ENCODE measurements at regions not wholly inside any gene's neighbourhood (a gene's known extent, or its start where the extent isn't known, plus 50 kb on each side); places are given as distances from the start of the nearest gene placed in this dataset.

GRCh38 chr2:129467012-129467779, 512.3 kb upstream of the RAB6C start:
- no peaks in the 10 kb centered on the region for H3K36me3 ChIP-seq
- no peak overlapping the region for H3K4me2 ChIP-seq
- peaks cover 15% of the 10 kb centered on the region for H3K4me1 ChIP-seq
- no peak overlapping the region for H3K9ac ChIP-seq
- TF ChIP-seq Cebpa-rat (IDR thresholded peaks at IDR 0.05) = no peak
- no peak overlapping the region for H3K4me3 ChIP-seq
- H3K9me3 ChIP-seq = peaks cover 18% of the 10 kb centered on the region
- H3K27ac ChIP-seq = no peak overlapping the region
- H4K20me1 ChIP-seq = no peaks in the 10 kb centered on the region
- H3K27me3 ChIP-seq = no peaks in the 10 kb centered on the region

- Histone ChIP-seq H3K27me3 (no peaks in the 10 kb centered on the region), H3K36me3 (no peaks in the 10 kb centered on the region), H3K9ac (no peak overlapping the region), H3K4me2 (no peak overlapping the region), H3K4me3 (no peak overlapping the region), H3K4me1 (peaks cover 15% of the 10 kb centered on the region), H4K20me1 (no peaks in the 10 kb centered on the region), H3K9me3 (peaks cover 18% of the 10 kb centered on the region), H3K27ac (no peak overlapping the region)
- TF ChIP-seq Cebpa-rat (IDR thresholded peaks at IDR 0.05) = no peak
Observed at GRCh38 chr2:129467941-129468340, 511.5 kb upstream of the RAB6C start.

- peaks cover 13% of the 10 kb centered on the region for H3K4me1 ChIP-seq
- no peak overlapping the region for H3K27ac ChIP-seq
- no peak overlapping the region for H3K4me2 ChIP-seq
- peaks cover 18% of the 10 kb centered on the region for H3K9me3 ChIP-seq
- H3K27me3 ChIP-seq = no peaks in the 10 kb centered on the region
- no peak for TF ChIP-seq Cebpa-rat (IDR thresholded peaks at IDR 0.05)
- no peak overlapping the region for H3K4me3 ChIP-seq
- H3K9ac ChIP-seq = no peak overlapping the region
- H4K20me1 ChIP-seq = no peaks in the 10 kb centered on the region
- no peaks in the 10 kb centered on the region for H3K36me3 ChIP-seq
Observed at GRCh38 chr2:129468879-129469278, 510.6 kb upstream of the RAB6C start.

- peaks cover 8% of the 10 kb centered on the region for H3K4me1 ChIP-seq
- no peak for TF ChIP-seq Cebpa-rat (IDR thresholded peaks at IDR 0.05)
- H3K4me2 ChIP-seq = no peak overlapping the region
- H4K20me1 ChIP-seq = no peaks in the 10 kb centered on the region
- H3K9ac ChIP-seq = no peak overlapping the region
- H3K27ac ChIP-seq = no peak overlapping the region
- H3K27me3 ChIP-seq = no peaks in the 10 kb centered on the region
- no peak overlapping the region for H3K4me3 ChIP-seq
- peaks cover 16% of the 10 kb centered on the region for H3K9me3 ChIP-seq
- no peaks in the 10 kb centered on the region for H3K36me3 ChIP-seq
Observed at GRCh38 chr2:129469389-129469788, 510.1 kb upstream of the RAB6C start.

GRCh38 chr2:129469871-129470270, 509.6 kb upstream of the RAB6C start:
- Histone ChIP-seq H3K27me3 (no peaks in the 10 kb centered on the region), H3K9ac (no peak overlapping the region), H3K4me3 (no peak overlapping the region), H3K27ac (no peak overlapping the region), H3K4me2 (no peak overlapping the region), H4K20me1 (no peaks in the 10 kb centered on the region), H3K36me3 (no peaks in the 10 kb centered on the region), H3K9me3 (peaks cover 11% of the 10 kb centered on the region), H3K4me1 (peaks cover 3% of the 10 kb centered on the region)
- TF ChIP-seq Cebpa-rat (IDR thresholded peaks at IDR 0.05) = no peak

- no peak for TF ChIP-seq Cebpa-rat (IDR thresholded peaks at IDR 0.05)
- Histone ChIP-seq H4K20me1 (no peaks in the 10 kb centered on the region), H3K27ac (no peak overlapping the region), H3K27me3 (no peaks in the 10 kb centered on the region), H3K9ac (no peak overlapping the region), H3K4me3 (no peak overlapping the region), H3K36me3 (no peaks in the 10 kb centered on the region), H3K9me3 (no peaks in the 10 kb centered on the region), H3K4me1 (peaks cover 27% of the 10 kb centered on the region), H3K4me2 (no peak overlapping the region)
Observed at GRCh38 chr2:129478902-129479517, 500.5 kb upstream of the RAB6C start.

- no peak for TF ChIP-seq Cebpa-rat (IDR thresholded peaks at IDR 0.05)
- Histone ChIP-seq H3K9me3 (no peaks in the 10 kb centered on the region), H3K27me3 (no peaks in the 10 kb centered on the region), H3K4me2 (no peak overlapping the region), H3K36me3 (no peaks in the 10 kb centered on the region), H4K20me1 (no peaks in the 10 kb centered on the region), H3K4me1 (peaks cover 34% of the 10 kb centered on the region), H3K27ac (no peak overlapping the region), H3K4me3 (no peak overlapping the region), H3K9ac (no peak overlapping the region)
Observed at GRCh38 chr2:129479892-129480291, 499.6 kb upstream of the RAB6C start.

GRCh38 chr2:129480790-129481189, 498.7 kb upstream of the RAB6C start:
- Histone ChIP-seq H3K4me1 (peaks cover 34% of the 10 kb centered on the region), H3K9me3 (no peaks in the 10 kb centered on the region), H3K9ac (no peak overlapping the region), H3K36me3 (no peaks in the 10 kb centered on the region), H3K4me3 (no peak overlapping the region), H4K20me1 (no peaks in the 10 kb centered on the region), H3K27me3 (no peaks in the 10 kb centered on the region), H3K27ac (no peak overlapping the region), H3K4me2 (peak overlapping the region; percentile 41)
- TF ChIP-seq Cebpa-rat (IDR thresholded peaks at IDR 0.05) = no peak

GRCh38 chr2:129481306-129482219, 497.9 kb upstream of the RAB6C start:
- no peaks in the 10 kb centered on the region for H3K9me3 ChIP-seq
- no peaks in the 10 kb centered on the region for H3K27me3 ChIP-seq
- peaks cover 34% of the 10 kb centered on the region for H3K4me1 ChIP-seq
- H3K4me2 ChIP-seq = no peak overlapping the region
- no peak for TF ChIP-seq Cebpa-rat (IDR thresholded peaks at IDR 0.05)
- H3K9ac ChIP-seq = no peak overlapping the region
- no peak overlapping the region for H3K27ac ChIP-seq
- H3K36me3 ChIP-seq = no peaks in the 10 kb centered on the region
- no peak overlapping the region for H3K4me3 ChIP-seq
- H4K20me1 ChIP-seq = no peaks in the 10 kb centered on the region

GRCh38 chr2:129482626-129483025, 496.8 kb upstream of the RAB6C start:
- peak overlapping the region; percentile 76 for H3K4me2 ChIP-seq
- peaks cover 37% of the 10 kb centered on the region for H3K4me1 ChIP-seq
- no peaks in the 10 kb centered on the region for H3K36me3 ChIP-seq
- H3K9me3 ChIP-seq = no peaks in the 10 kb centered on the region
- no peak for TF ChIP-seq Cebpa-rat (IDR thresholded peaks at IDR 0.05)
- no peaks in the 10 kb centered on the region for H3K27me3 ChIP-seq
- H4K20me1 ChIP-seq = no peaks in the 10 kb centered on the region
- H3K4me3 ChIP-seq = no peak overlapping the region
- no peak overlapping the region for H3K9ac ChIP-seq
- H3K27ac ChIP-seq = peak overlapping the region; percentile 33; the same call in 1 of the 2 replicates

Data from BLaER1 (cell line).